Peyer's patch (tissue), 4 donors: ENCODE measurements at regions not wholly inside any gene's neighbourhood (a gene's known extent, or its start where the extent isn't known, plus 50 kb on each side); places are given as distances from the start of the nearest gene placed in this dataset.
"Not testable (repeated sequence)": the region's sequence is repeated elsewhere in the genome, so short reads cannot be mapped to it uniquely, and the experiment has no call there.

Experiments used
- DNase-seq, 3 donors: peaks; one replicate each; pipeline ENCODE4 v3.0.0-alpha.2; 2017 to 2019
- H3K27ac ChIP-seq, 4 donors: fragments of 200-600 bp; sonication (generic); one replicate each; pipeline ENCODE4 v1.5.1; 2016 to 2019
- H3K27me3 ChIP-seq, 2 donors: fragments of 200-600 bp; sonication (generic); one replicate each; pipeline ENCODE4 v1.5.1; 2019
- H3K36me3 ChIP-seq, 3 donors: fragments of 200-600 bp; sonication (generic); one replicate each; pipeline ENCODE4 v1.5.1; 2016 to 2019
- H3K4me1 ChIP-seq, 4 donors: fragments of 200-600 bp; sonication (generic); one replicate each; pipeline ENCODE4 v1.5.1; 2016 to 2019
- H3K4me3 ChIP-seq, 4 donors: fragments of 200-600 bp; sonication (generic); 1 replicate in 3 of 4; 2 replicates in 1 of 4; pipeline ENCODE4 v1.5.1; 2016 to 2019; ENCODE audit warnings: mild to moderate bottlenecking in 1 of 4
- H3K9me3 ChIP-seq, 4 donors: fragments of 200-600 bp; sonication (generic); one replicate each; pipeline ENCODE4 v1.5.1; 2016 to 2019; ENCODE audit warnings: mild to moderate bottlenecking in 1 of 4

- not testable (repeated sequence) for H3K9me3 ChIP-seq, H3K27me3 ChIP-seq, H3K27ac ChIP-seq, H3K4me1 ChIP-seq, H3K36me3 ChIP-seq, DNase-seq, H3K4me3 ChIP-seq
Measured at GRCh38 chr1:146630302-146630701, 307.8 kb upstream of the NBPF12 start.

DNA sequence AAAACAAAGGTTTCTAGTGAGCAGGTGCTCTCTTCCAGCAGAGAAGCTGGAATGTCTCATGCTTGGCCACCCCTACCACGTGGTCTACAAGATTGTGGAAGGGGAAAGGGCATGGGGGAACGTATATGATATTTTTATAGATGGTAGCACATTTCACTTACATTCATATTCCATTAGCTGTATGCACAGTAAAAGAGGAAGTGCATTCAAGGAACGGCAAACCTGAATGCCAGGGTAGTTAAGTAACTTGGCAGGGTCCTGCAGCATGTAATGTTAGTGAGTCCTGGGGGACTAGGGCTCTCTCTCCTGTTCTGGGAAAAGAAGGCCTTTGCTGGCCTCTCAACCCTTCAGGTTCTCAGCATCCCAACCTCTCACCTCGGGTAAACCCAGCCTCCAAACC lies 319.5 kb upstream of the NBPF12 start:
- DNase-seq, H3K9me3 ChIP-seq, H3K27me3 ChIP-seq, H3K27ac ChIP-seq, H3K4me1 ChIP-seq, H3K4me3 ChIP-seq, H3K36me3 ChIP-seq: not testable (repeated sequence)

DNA sequence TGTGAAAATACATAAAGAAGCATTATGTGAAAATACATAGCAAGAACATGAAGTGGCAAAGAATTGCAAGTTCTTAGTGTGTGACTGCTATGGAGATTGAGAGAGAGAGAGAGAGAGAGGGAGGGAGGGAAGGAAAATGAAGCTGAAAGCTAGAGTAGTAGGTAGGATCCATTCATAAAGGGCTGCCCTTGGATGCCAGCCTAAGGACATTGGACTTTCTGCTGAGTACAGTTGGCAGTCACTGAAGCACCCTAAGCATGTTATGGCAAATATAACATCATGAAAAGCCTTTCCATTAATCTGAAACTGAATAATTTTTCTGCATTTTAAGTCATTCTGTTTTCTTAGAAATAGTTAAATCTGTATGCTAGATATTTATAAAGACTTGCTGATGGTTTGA lies 333.4 kb upstream of the NBPF12 start:
- H3K4me1 ChIP-seq, H3K27ac ChIP-seq, H3K9me3 ChIP-seq, H3K27me3 ChIP-seq, DNase-seq, H3K4me3 ChIP-seq, H3K36me3 ChIP-seq: not testable (repeated sequence)

DNA sequence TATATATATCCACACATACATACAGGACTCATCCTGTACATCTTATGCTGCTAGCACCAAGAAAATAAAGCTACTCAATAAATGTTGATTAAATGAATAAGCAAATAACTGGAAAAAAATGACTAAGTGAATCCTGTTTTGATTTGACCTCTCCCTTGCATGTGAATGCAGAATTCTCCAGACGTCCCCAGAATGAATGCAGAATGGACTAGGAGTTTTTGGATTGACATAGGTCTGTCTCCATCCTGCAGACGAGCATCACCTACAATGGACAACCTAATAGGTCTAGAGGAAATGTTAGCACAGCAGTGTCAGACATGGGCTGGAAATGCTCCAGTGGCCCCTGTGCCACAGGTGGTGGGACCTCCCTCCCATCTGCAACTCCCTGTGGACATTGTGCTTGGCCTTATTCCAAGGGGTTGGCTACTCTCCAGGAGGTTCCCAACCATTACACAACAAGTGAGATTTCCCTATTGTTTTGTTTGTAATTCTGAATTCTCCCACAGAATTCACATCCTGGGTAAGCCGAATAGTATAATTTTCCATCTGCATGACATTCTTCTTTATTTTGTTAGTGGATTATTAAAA lies 337.3 kb upstream of the NBPF12 start:
- H3K4me1 ChIP-seq, H3K36me3 ChIP-seq, H3K4me3 ChIP-seq: not testable (repeated sequence)

GRCh38 chr1:146599906-146600305 lies 338.2 kb upstream of the NBPF12 start:
- not testable (repeated sequence) for DNase-seq

More for the DNA sequence above, 337.3 kb upstream of the NBPF12 start:
- not testable (repeated sequence) for H3K9me3 ChIP-seq, H3K27me3 ChIP-seq, H3K27ac ChIP-seq, DNase-seq

DNA sequence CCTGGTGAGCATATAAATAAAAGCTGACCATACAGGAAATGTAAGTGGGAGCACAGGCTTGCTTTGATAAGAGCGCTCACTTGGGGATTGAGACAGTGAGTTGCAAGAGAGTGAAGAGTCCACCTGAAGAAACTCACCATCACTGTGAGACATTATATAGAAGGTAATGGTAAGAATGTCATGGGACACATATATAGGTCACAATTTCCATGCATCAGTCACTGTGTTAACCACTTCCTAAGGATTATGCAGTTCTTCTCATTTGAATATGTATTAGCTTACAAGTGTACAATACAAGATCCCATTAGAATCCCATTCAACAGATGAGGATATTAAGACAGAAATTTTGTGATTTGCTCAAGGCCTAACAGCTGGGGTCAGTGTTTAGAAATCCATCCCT lies 352.4 kb upstream of the NOTCH2NLA start:
- H3K4me1 ChIP-seq, H3K9me3 ChIP-seq, H3K27me3 ChIP-seq, H3K4me3 ChIP-seq, H3K36me3 ChIP-seq, DNase-seq, H3K27ac ChIP-seq: not testable (repeated sequence)

More at GRCh38 chr1:146599906-146600305, 338.2 kb upstream of the NBPF12 start:
- not testable (repeated sequence) for H3K27me3 ChIP-seq, H3K36me3 ChIP-seq, H3K4me3 ChIP-seq, H3K9me3 ChIP-seq, H3K4me1 ChIP-seq, H3K27ac ChIP-seq

- H3K9me3 ChIP-seq, H3K27ac ChIP-seq, DNase-seq, H3K4me3 ChIP-seq, H3K4me1 ChIP-seq, H3K36me3 ChIP-seq, H3K27me3 ChIP-seq: not testable (repeated sequence)
Measured at GRCh38 chr1:146567541-146567940, 338.7 kb upstream of the NOTCH2NLA start.

- H3K27me3 ChIP-seq, DNase-seq, H3K9me3 ChIP-seq, H3K4me1 ChIP-seq, H3K27ac ChIP-seq, H3K36me3 ChIP-seq, H3K4me3 ChIP-seq: not testable (repeated sequence)
Measured at GRCh38 chr1:146558032-146558431, 329.2 kb upstream of the NOTCH2NLA start.

DNA sequence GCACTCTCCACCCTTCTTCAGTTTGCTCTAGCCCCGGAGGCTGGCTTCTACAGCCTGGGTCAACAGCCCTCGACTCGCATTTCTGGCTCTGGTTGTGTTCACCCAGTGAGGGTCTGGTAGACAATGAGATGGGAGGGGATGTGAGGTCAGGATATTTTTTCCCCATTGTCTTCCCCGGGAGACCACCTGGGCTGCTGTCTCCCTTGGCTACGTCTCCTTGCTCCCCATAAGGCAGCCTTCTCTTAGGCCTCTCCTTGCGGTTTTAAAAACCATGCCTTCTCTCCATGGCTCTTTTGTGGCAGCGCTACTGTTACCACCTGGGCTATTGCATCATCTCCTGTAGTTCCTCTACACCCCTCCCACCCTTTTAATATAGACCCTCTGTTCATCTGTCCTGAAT lies 327.6 kb upstream of the NOTCH2NLA start:
- H3K4me3 ChIP-seq, H3K27me3 ChIP-seq, H3K27ac ChIP-seq, H3K36me3 ChIP-seq, DNase-seq, H3K4me1 ChIP-seq, H3K9me3 ChIP-seq: not testable (repeated sequence)

DNA sequence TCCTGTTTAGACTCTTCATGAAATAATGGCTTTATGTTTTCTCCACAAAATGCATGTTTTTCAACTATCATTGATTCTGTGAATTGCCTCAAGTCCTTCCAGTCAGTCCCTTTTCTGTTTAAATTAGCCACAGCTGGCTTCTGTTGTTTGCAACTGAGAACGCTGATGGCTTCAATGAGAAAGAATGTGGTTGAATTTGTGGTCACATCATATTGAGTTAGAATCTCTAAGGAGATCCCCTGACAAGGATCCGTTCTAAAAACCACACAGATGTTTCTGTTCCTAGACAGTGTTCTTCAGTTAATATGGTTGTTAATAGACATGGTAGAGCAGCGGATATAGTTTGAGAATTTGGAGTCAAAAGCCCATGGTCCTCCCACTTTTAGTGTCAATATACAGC lies 323.6 kb upstream of the NOTCH2NLA start:
- not testable (repeated sequence) for H3K9me3 ChIP-seq, H3K27ac ChIP-seq, H3K4me1 ChIP-seq, H3K4me3 ChIP-seq, DNase-seq, H3K27me3 ChIP-seq, H3K36me3 ChIP-seq

GRCh38 chr1:146548684-146549083 lies 319.9 kb upstream of the NOTCH2NLA start:
- not testable (repeated sequence) for H3K27ac ChIP-seq, H3K4me1 ChIP-seq, DNase-seq, H3K36me3 ChIP-seq, H3K9me3 ChIP-seq, H3K4me3 ChIP-seq, H3K27me3 ChIP-seq

GRCh38 chr1:146546189-146546588 lies 317.4 kb upstream of the NOTCH2NLA start:
- H3K36me3 ChIP-seq, H3K4me1 ChIP-seq, H3K27me3 ChIP-seq, H3K9me3 ChIP-seq, DNase-seq, H3K27ac ChIP-seq, H3K4me3 ChIP-seq: not testable (repeated sequence)

DNA sequence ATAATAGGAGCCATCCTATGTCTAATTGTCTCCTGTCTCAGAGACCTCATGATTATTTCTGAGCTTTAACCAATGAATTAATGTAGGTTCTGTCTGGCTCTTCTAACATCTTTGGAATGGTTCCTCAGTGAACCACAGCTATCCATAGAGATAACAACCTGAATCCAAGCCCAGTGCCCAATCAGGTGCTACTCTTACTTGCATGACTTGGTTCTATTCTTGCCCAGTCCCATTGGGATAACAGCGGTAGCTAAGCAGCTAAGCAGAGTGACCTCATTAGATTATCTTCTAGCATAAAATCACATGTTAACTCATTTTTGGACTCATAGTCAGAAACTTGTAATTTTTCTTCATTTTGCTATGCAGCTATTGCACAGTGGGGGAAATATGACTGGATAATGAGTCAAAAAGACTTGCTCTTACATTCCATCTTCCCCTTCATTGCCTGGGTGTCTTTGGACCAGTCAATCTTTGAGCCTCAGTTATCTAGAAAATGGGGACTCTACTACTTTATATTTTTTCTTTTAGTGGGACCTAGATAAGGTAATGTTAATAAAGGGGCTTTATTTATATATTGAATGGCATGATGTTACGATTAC lies 309.1 kb upstream of the NOTCH2NLA start:
- H3K36me3 ChIP-seq, H3K27ac ChIP-seq, DNase-seq, H3K27me3 ChIP-seq, H3K9me3 ChIP-seq, H3K4me1 ChIP-seq, H3K4me3 ChIP-seq: not testable (repeated sequence)

- H3K27ac ChIP-seq, H3K36me3 ChIP-seq, H3K4me1 ChIP-seq, H3K27me3 ChIP-seq, DNase-seq, H3K4me3 ChIP-seq, H3K9me3 ChIP-seq: not testable (repeated sequence)
Measured at GRCh38 chr1:146536028-146536427, 307.2 kb upstream of the NOTCH2NLA start.

GRCh38 chr1:146535575-146535974 lies 306.8 kb upstream of the NOTCH2NLA start:
- H3K4me1 ChIP-seq, H3K27me3 ChIP-seq: not testable (repeated sequence)

GRCh38 chr1:146530958-146531357 lies 302.1 kb upstream of the NOTCH2NLA start:
- not testable (repeated sequence) for H3K36me3 ChIP-seq, H3K27ac ChIP-seq, H3K9me3 ChIP-seq, DNase-seq, H3K4me3 ChIP-seq, H3K4me1 ChIP-seq, H3K27me3 ChIP-seq

More at GRCh38 chr1:146535575-146535974, 306.8 kb upstream of the NOTCH2NLA start:
- not testable (repeated sequence) for H3K27ac ChIP-seq, DNase-seq, H3K36me3 ChIP-seq, H3K4me3 ChIP-seq, H3K9me3 ChIP-seq
